ENCODE measurements at regions not wholly inside any gene's neighbourhood (a gene's known extent, or its start where the extent isn't known, plus 50 kb on each side); places are given as distances from the start of the nearest gene placed in this dataset.
A peak's percentile ranks its signal among the peaks of the same experiment; 100 is the strongest.

- DNase-seq (peak in 1 of 2 donors; percentile 66), ATAC-seq (ENCODE audit: low FRiP score) (no peak)
- WGBS, 2 donors = 2 to 3% methylated on average over 42 to 54 of the region's 54 CpGs
- Histone ChIP-seq H3K9me3 (ENCODE audit: control insufficient read depth, low read length) (no peaks in the 10 kb centered on the region), H3K4me3 (ENCODE audit: low read length in 2 of 2) (no peak overlapping the region), H3K27ac (ENCODE audit: low read depth in 1 of 2, low read length in 2 of 2) (no peak overlapping the region), H3K4me1 (ENCODE audit: control insufficient read depth in 1 of 2, insufficient read depth in 2 of 2, low read length in 2 of 2) (no peaks in the 10 kb centered on the region), H3K36me3 (ENCODE audit: control insufficient read depth in 1 of 2, insufficient read depth in 2 of 2, low read length in 1 of 2) (no peaks in the 10 kb centered on the region), H3K27me3 (ENCODE audit: control insufficient read depth in 1 of 2, insufficient read depth in 2 of 2, low read length in 1 of 2) (no peaks in the 10 kb centered on the region)
- intact Hi-C loops (cut with DNase I) = no loop called here
Measured at GRCh38 chr5:176743136-176743861, 67.1 kb upstream of the UNC5A start.

DNA sequence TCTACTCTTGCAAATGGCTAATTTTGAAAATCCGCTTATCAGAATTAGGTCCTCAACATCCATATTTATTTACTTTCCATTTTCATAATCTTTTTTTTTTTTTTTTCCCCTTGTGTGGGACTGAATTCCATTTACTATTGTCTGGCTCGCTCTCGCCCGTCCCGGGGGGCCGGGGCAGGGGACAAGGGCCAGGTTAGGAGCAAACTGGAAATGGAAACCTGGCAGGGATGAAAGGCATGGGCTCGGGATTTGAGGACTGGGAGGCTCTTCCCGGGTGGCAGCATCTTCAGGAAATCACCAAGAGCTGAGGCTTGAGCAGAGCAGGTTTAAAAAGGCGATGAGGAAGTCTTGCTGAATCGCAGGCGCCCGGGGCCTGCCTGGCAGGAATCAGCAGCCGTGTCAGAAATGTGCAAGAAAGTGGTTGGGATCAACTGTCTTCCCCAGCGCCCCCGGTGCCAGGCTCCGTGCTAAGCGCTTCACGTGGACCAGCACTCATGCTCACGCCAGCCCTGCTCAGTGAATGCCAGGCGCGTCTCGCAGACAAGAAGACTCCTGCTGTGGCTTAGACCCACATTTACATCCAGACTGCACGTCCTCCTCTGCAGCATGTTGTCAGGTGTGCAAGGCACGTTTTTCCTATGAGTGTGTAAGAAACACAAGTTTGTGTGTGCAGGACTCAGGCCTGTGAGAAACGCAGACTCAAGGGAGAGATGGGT, 66.3 kb upstream of the UNC5A start:
- Histone ChIP-seq H3K9me3 (ENCODE audit: control insufficient read depth, low read length) (no peaks in the 10 kb centered on the region), H3K4me1 (ENCODE audit: control insufficient read depth in 1 of 2, insufficient read depth in 2 of 2, low read length in 2 of 2) (no peaks in the 10 kb centered on the region), H3K27me3 (ENCODE audit: control insufficient read depth in 1 of 2, insufficient read depth in 2 of 2, low read length in 1 of 2) (no peaks in the 10 kb centered on the region), H3K36me3 (ENCODE audit: control insufficient read depth in 1 of 2, insufficient read depth in 2 of 2, low read length in 1 of 2) (no peaks in the 10 kb centered on the region), H3K4me3 (ENCODE audit: low read length in 2 of 2) (no peak overlapping the region), H3K27ac (ENCODE audit: low read depth in 1 of 2, low read length in 2 of 2) (no peak overlapping the region)
- intact Hi-C loops (cut with DNase I) = no loop called here
- ATAC-seq (ENCODE audit: low FRiP score) = no peak
- 13 to 14% methylated on average over 25 of the region's 25 CpGs for WGBS, 2 donors
- peak in 1 of 2 donors; percentile 62 for DNase-seq

DNA sequence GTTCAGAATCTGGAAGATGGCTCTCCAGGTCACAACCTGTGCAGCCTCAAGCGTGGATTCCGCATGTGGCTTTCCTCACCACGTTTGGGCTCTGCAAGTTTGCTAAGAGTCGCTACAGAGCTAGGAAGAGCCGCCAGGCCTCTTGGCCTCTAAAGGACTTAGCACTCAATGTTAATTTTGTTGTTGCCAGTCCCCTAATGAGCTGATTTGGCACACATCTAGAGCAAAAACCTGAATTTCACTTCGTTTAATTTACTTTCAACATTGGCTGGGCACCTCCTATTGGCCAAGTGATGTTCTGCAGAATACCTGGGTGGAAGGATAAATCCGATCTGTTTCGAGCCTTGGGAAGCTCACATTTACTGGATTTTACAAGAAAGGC, 65.8 kb upstream of the UNC5A start:
- DNase-seq = peak in 1 of 2 donors; percentile 36
- H3K27me3 ChIP-seq (ENCODE audit: control insufficient read depth in 1 of 2, insufficient read depth in 2 of 2, low read length in 1 of 2) = no peaks in the 10 kb centered on the region
- intact Hi-C loops (cut with DNase I) = no loop called here
- WGBS, 2 donors = 49% methylated on average over 8 of the region's 8 CpGs
- no peaks in the 10 kb centered on the region for H3K36me3 ChIP-seq (ENCODE audit: control insufficient read depth in 1 of 2, insufficient read depth in 2 of 2, low read length in 1 of 2)
- ATAC-seq (ENCODE audit: low FRiP score) = no peak
- H3K27ac ChIP-seq (ENCODE audit: low read depth in 1 of 2, low read length in 2 of 2) = no peak overlapping the region
- H3K9me3 ChIP-seq (ENCODE audit: control insufficient read depth, low read length) = no peaks in the 10 kb centered on the region
- H3K4me3 ChIP-seq (ENCODE audit: low read length in 2 of 2) = no peak overlapping the region
- H3K4me1 ChIP-seq (ENCODE audit: control insufficient read depth in 1 of 2, insufficient read depth in 2 of 2, low read length in 2 of 2) = no peaks in the 10 kb centered on the region

- no peaks in the 10 kb centered on the region for H3K4me1 ChIP-seq (ENCODE audit: control insufficient read depth in 1 of 2, insufficient read depth in 2 of 2, low read length in 2 of 2)
- ATAC-seq (ENCODE audit: low FRiP score) (no peak), DNase-seq (peak in 1 of 2 donors; percentile 34)
- H3K36me3 ChIP-seq (ENCODE audit: control insufficient read depth in 1 of 2, insufficient read depth in 2 of 2, low read length in 1 of 2) = no peaks in the 10 kb centered on the region
- intact Hi-C loops (cut with DNase I) = no loop called here
- H3K9me3 ChIP-seq (ENCODE audit: control insufficient read depth, low read length) = no peaks in the 10 kb centered on the region
- H3K27me3 ChIP-seq (ENCODE audit: control insufficient read depth in 1 of 2, insufficient read depth in 2 of 2, low read length in 1 of 2) = no peaks in the 10 kb centered on the region
- no peak overlapping the region for H3K27ac ChIP-seq (ENCODE audit: low read depth in 1 of 2, low read length in 2 of 2)
- 84 to 89% methylated on average over 4 to 5 of the region's 5 CpGs for WGBS, 2 donors
- no peak overlapping the region for H3K4me3 ChIP-seq (ENCODE audit: low read length in 2 of 2)
Measured at GRCh38 chr5:176747670-176748072, 62.7 kb upstream of the UNC5A start.

DNA sequence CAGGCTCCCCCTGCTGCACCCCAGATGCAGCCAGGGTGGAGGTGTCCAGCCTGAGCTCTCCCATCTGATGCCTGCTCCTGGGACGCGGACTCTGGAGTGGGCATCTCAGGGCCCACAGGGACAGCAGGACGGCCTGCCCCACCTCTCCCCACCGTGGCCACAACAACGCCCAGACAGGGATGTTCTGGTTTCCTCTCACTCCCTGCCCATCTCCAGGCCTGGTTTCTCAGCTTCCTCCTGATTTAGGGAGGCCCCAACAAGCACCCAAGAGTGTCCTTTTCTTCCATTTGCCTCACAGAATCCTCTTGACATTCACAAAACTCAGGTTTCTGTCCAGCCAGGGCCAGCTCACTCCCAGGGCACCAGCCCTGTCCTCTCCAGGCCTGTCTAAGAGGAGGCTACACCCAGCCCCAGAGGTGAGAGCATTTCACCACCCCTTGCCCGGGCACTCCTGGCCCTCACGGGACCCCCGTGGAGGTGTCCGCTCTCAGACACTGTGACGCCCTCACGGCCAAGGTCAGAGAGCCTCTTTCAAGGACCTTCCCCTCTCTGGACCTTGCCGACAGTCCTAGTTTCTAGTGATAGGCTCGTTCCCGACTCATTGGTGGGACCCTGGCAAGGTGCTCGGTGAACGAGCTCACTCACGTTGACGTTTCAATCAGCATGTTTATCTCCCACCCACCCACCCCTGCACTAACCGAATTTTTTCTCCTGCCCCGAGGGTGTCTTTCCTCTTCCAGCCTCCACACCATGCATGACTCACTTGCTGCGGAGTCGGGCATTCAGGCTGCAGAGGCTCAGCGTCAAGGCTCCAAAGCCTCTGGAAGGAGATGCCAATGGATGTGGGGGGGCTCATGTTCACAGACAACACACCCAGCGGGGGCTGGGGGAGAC, 62.0 kb upstream of the UNC5A start:
- 73 to 77% methylated on average over 24 of the region's 24 CpGs for WGBS, 2 donors
- DNase-seq (peak in 1 of 2 donors; percentile 37), ATAC-seq (ENCODE audit: low FRiP score) (no peak)
- intact Hi-C loops (cut with DNase I) = no loop called here
- no peaks in the 10 kb centered on the region for H3K4me1 ChIP-seq (ENCODE audit: control insufficient read depth in 1 of 2, insufficient read depth in 2 of 2, low read length in 2 of 2)
- H3K27me3 ChIP-seq (ENCODE audit: control insufficient read depth in 1 of 2, insufficient read depth in 2 of 2, low read length in 1 of 2) = no peaks in the 10 kb centered on the region
- no peak overlapping the region for H3K27ac ChIP-seq (ENCODE audit: low read depth in 1 of 2, low read length in 2 of 2)
- H3K36me3 ChIP-seq (ENCODE audit: control insufficient read depth in 1 of 2, insufficient read depth in 2 of 2, low read length in 1 of 2) = no peaks in the 10 kb centered on the region
- H3K9me3 ChIP-seq (ENCODE audit: control insufficient read depth, low read length) = no peaks in the 10 kb centered on the region
- H3K4me3 ChIP-seq (ENCODE audit: low read length in 2 of 2) = no peak overlapping the region

- Histone ChIP-seq H3K27ac (ENCODE audit: low read depth in 1 of 2, low read length in 2 of 2) (no peak overlapping the region), H3K36me3 (ENCODE audit: control insufficient read depth in 1 of 2, insufficient read depth in 2 of 2, low read length in 1 of 2) (no peaks in the 10 kb centered on the region), H3K4me3 (ENCODE audit: low read length in 2 of 2) (no peak overlapping the region), H3K4me1 (ENCODE audit: control insufficient read depth in 1 of 2, insufficient read depth in 2 of 2, low read length in 2 of 2) (no peaks in the 10 kb centered on the region), H3K27me3 (ENCODE audit: control insufficient read depth in 1 of 2, insufficient read depth in 2 of 2, low read length in 1 of 2) (no peaks in the 10 kb centered on the region), H3K9me3 (ENCODE audit: control insufficient read depth, low read length) (no peaks in the 10 kb centered on the region)
- intact Hi-C loops (cut with DNase I) = no loop called here
- WGBS, 2 donors = 73 to 74% methylated on average over 21 of the region's 21 CpGs
- peak in 1 of 2 donors; percentile 46 for DNase-seq
- no peak for ATAC-seq (ENCODE audit: low FRiP score)
Measured at GRCh38 chr5:176748967-176749935, 61.1 kb upstream of the UNC5A start.

- ATAC-seq (ENCODE audit: low FRiP score) = no peak
- no peaks in the 10 kb centered on the region for H3K4me1 ChIP-seq (ENCODE audit: control insufficient read depth in 1 of 2, insufficient read depth in 2 of 2, low read length in 2 of 2)
- DNase-seq = no peak
Measured at GRCh38 chr5:176750144-176750543, 60.2 kb upstream of the UNC5A start.

More at GRCh38 chr5:176750144-176750543, 60.2 kb upstream of the UNC5A start:
- H3K4me3 ChIP-seq (ENCODE audit: low read length in 2 of 2) = no peak overlapping the region
- H3K27ac ChIP-seq (ENCODE audit: low read depth in 1 of 2, low read length in 2 of 2) = no peak overlapping the region
- H3K36me3 ChIP-seq (ENCODE audit: control insufficient read depth in 1 of 2, insufficient read depth in 2 of 2, low read length in 1 of 2) = no peaks in the 10 kb centered on the region
- H3K27me3 ChIP-seq (ENCODE audit: control insufficient read depth in 1 of 2, insufficient read depth in 2 of 2, low read length in 1 of 2) = no peaks in the 10 kb centered on the region
- WGBS, 2 donors = 71% methylated on average over 10 of the region's 10 CpGs
- H3K9me3 ChIP-seq (ENCODE audit: control insufficient read depth, low read length) = no peaks in the 10 kb centered on the region
- intact Hi-C loops (cut with DNase I) = no loop called here

Data from aorta (tissue), 5 donors.